ENCODE measurements at regions not wholly inside any gene's neighbourhood (a gene's known extent, or its start where the extent isn't known, plus 50 kb on each side); places are given as distances from the start of the nearest gene placed in this dataset.

DNA sequence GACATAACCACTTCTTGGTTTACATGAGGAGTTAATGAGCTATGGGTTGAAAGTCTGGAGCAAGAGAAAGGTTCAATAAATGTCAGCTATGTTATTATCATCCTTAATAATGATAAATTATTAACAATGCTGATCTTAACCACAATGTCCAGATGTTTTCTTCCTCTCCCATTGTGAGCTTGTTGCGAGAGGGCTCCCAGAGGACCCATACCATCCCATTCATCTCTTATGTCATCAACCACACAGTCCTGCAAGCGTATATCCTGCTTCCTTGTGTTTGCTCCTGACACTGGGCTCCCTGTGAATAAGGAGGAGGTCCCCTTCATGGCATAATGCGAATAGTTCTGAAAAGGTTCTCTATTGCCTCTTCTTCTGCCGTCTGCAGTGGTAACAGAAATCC lies 266.8 kb downstream of the TLE3 start:
- TF ChIP-seq, protein P1, sequence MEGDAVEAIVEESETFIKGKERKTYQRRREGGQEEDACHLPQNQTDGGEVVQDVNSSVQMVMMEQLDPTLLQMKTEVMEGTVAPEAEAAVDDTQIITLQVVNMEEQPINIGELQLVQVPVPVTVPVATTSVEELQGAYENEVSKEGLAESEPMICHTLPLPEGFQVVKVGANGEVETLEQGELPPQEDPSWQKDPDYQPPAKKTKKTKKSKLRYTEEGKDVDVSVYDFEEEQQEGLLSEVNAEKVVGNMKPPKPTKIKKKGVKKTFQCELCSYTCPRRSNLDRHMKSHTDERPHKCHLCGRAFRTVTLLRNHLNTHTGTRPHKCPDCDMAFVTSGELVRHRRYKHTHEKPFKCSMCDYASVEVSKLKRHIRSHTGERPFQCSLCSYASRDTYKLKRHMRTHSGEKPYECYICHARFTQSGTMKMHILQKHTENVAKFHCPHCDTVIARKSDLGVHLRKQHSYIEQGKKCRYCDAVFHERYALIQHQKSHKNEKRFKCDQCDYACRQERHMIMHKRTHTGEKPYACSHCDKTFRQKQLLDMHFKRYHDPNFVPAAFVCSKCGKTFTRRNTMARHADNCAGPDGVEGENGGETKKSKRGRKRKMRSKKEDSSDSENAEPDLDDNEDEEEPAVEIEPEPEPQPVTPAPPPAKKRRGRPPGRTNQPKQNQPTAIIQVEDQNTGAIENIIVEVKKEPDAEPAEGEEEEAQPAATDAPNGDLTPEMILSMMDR (IDR thresholded peaks at IDR 0.05) = no peak
- TF ChIP-seq POLR2A (IDR thresholded peaks at IDR 0.05) = no peak
- TF ChIP-seq EP300 (IDR thresholded peaks at IDR 0.05) = no peak
- no peak for TF ChIP-seq POLR2AphosphoS5 (IDR thresholded peaks at IDR 0.05)

All from gastroesophageal sphincter (tissue), 3 donors.